ENCODE measurements at regions not wholly inside any gene's neighbourhood (a gene's known extent, or its start where the extent isn't known, plus 50 kb on each side); places are given as distances from the start of the nearest gene placed in this dataset.
A peak's percentile ranks its signal among the peaks of the same experiment; 100 is the strongest.

- H3K27ac ChIP-seq: no peak overlapping the region
- DNase-seq (ENCODE audit: low spot score): no peak
- no peak overlapping the region for H3K4me3 ChIP-seq
- no peak for TF ChIP-seq CTCF (IDR thresholded peaks at IDR 0.05)
These were observed 612.6 kb downstream of the GALR1 start for GRCh38 chr18:77862066-77862757.

GRCh38 chr18:77865853-77866252 lies 616.2 kb downstream of the GALR1 start:
- Histone ChIP-seq H3K4me3 (no peak overlapping the region), H3K27ac (no peak overlapping the region)
- TF ChIP-seq CTCF (IDR thresholded peaks at IDR 0.05): no peak
- no peak for DNase-seq (ENCODE audit: low spot score)

- no peak for DNase-seq (ENCODE audit: low spot score)
- no peak overlapping the region for H3K27ac ChIP-seq
- H3K4me3 ChIP-seq: no peak overlapping the region
- TF ChIP-seq CTCF (IDR thresholded peaks at IDR 0.05): no peak
These were observed 616.7 kb downstream of the GALR1 start for GRCh38 chr18:77866351-77866750.

GRCh38 chr18:77870199-77870598 lies 620.6 kb downstream of the GALR1 start:
- no peak overlapping the region for H3K4me3 ChIP-seq
- DNase-seq (ENCODE audit: low spot score): no peak
- no peak overlapping the region for H3K27ac ChIP-seq
- TF ChIP-seq CTCF (IDR thresholded peaks at IDR 0.05): no peak

- no peak overlapping the region for H3K4me3 ChIP-seq
- no peak for TF ChIP-seq CTCF (IDR thresholded peaks at IDR 0.05)
- peak overlapping the region in 1 of 2 donors; percentile 37 for H3K27ac ChIP-seq
- DNase-seq (ENCODE audit: low spot score): no peak
These were observed 621.2 kb downstream of the GALR1 start for GRCh38 chr18:77870894-77871293.

- no peak overlapping the region for H3K27ac ChIP-seq
- TF ChIP-seq CTCF (IDR thresholded peaks at IDR 0.05): no peak
- no peak overlapping the region for H3K4me3 ChIP-seq
- no peak for DNase-seq (ENCODE audit: low spot score)
These were observed 622.5 kb downstream of the GALR1 start for GRCh38 chr18:77872166-77872565.

GRCh38 chr18:77876319-77876865 lies 626.7 kb downstream of the GALR1 start:
- TF ChIP-seq CTCF (IDR thresholded peaks at IDR 0.05): no peak
- no peak overlapping the region for H3K4me3 ChIP-seq
- no peak for DNase-seq (ENCODE audit: low spot score)
- H3K27ac ChIP-seq: no peak overlapping the region

Measured in coronary artery (tissue), 2 donors.